AG09309 (cell line): ENCODE measurements at regions not wholly inside any gene's neighbourhood (a gene's known extent, or its start where the extent isn't known, plus 50 kb on each side); places are given as distances from the start of the nearest gene placed in this dataset.

Source experiments
- DNase-seq: peaks from one replicate; pipeline ENCODE4 v3.0.0-alpha.2; 2010; ENCODE audit warnings: low read depth
- H3K4me3 ChIP-seq: 2 replicates; pipeline ENCODE4 v1.5.1; 2011; ENCODE audit warnings: mild to moderate bottlenecking, low read depth, low read length, moderate library complexity; ENCODE audit not compliant: control insufficient read depth
- CTCF ChIP-seq: IDR thresholded peaks from 2 replicates; pipeline ENCODE4 v1.5.1; 2011; ENCODE audit warnings: mild to moderate bottlenecking, low read depth, low read length, inconsistent platforms; ENCODE audit not compliant: insufficient read depth, control insufficient read depth; ENCODE audit errors: missing control alignments

GRCh38 chr9:87068177-87068840 is 121.0 kb upstream of the GAS1 start:
- DNase-seq: no peak
- TF ChIP-seq CTCF: no peak
- H3K4me3 ChIP-seq: no peak overlapping the region

GRCh38 chr9:87069690-87070089 is 122.4 kb upstream of the GAS1 start:
- peak; percentile 74 for DNase-seq
- no peak overlapping the region for H3K4me3 ChIP-seq
- TF ChIP-seq CTCF: no peak

GRCh38 chr9:87070336-87070735 is 123.0 kb upstream of the GAS1 start:
- no peak for TF ChIP-seq CTCF
- no peak overlapping the region for H3K4me3 ChIP-seq
- DNase-seq: no peak

- no peak for DNase-seq
- no peak for TF ChIP-seq CTCF
- no peak overlapping the region for H3K4me3 ChIP-seq
Observed at GRCh38 chr9:87071473-87071872, 124.2 kb upstream of the GAS1 start.

- no peak overlapping the region for H3K4me3 ChIP-seq
- TF ChIP-seq CTCF: no peak
- DNase-seq: no peak
Observed at GRCh38 chr9:87073692-87074091, 126.4 kb upstream of the GAS1 start.

- TF ChIP-seq CTCF: no peak
- DNase-seq: no peak
- H3K4me3 ChIP-seq: no peak overlapping the region
Observed at GRCh38 chr9:87075537-87075936, 128.2 kb upstream of the GAS1 start.
